HCT116 (cell line): ENCODE measurements at regions not wholly inside any gene's neighbourhood (a gene's known extent, or its start where the extent isn't known, plus 50 kb on each side); places are given as distances from the start of the nearest gene placed in this dataset.

Experiments used
- ATF3 ChIP-seq: IDR thresholded peaks from 2 replicates; pipeline ENCODE4 v1.6.1; 2012
- CEBPB ChIP-seq: IDR thresholded peaks from 2 replicates; pipeline ENCODE4 v1.6.1; 2012; ENCODE audit warnings: low read depth
- CTCF ChIP-seq, 3 experiments: fragments of 200-600 bp in 1 of 3; sonication (generic) in 1 of 3; IDR thresholded peaks in 2 of 3; conservative IDR thresholded peaks in 1 of 3; 2 replicates each; pipeline ENCODE4 v1.5.1; 2012 to 2017; ENCODE audit warnings: low read depth in 2 of 3, low read length in 2 of 3, antibody characterized with exemption in 1 of 3, borderline replicate concordance in 1 of 3, control low read depth in 1 of 3, mild to moderate bottlenecking in 1 of 3, mixed read lengths in 1 of 3, mixed run types in 1 of 3, moderate library complexity in 1 of 3; ENCODE audit not compliant: insufficient read depth in 1 of 3
- EZH2 ChIP-seq: fragments of 200-600 bp; sonication (generic); IDR thresholded peaks from 2 replicates; pipeline ENCODE4 v1.6.1; 2017; ENCODE audit warnings: antibody characterized with exemption, mixed run types
- JUND ChIP-seq: IDR thresholded peaks from 2 replicates; pipeline ENCODE4 v1.6.1; 2012
- POLR2A ChIP-seq: IDR thresholded peaks from 2 replicates; pipeline ENCODE4 v1.7.0; 2011; ENCODE audit warnings: borderline replicate concordance; ENCODE audit not compliant: insufficient read depth, insufficient read length; ENCODE audit errors: extremely low read depth
- SIN3A ChIP-seq: IDR thresholded peaks from 2 replicates; pipeline ENCODE4 v1.6.1; 2012; ENCODE audit warnings: low read depth
- SP1 ChIP-seq: IDR thresholded peaks from 2 replicates; pipeline ENCODE4 v1.6.1; 2012; ENCODE audit warnings: low read depth

GRCh38 chr21:29431680-29432079 lies 133.0 kb downstream of the BACH1 start:
- TF ChIP-seq CTCF (IDR thresholded peaks at IDR 0.05 in 2 of 3, conservative IDR thresholded peaks at IDR 0.05 in 1 of 3; ENCODE audit: borderline replicate concordance in 1 of 3, insufficient read depth in 1 of 3, low read depth in 2 of 3, low read length in 2 of 3), result no peak
- TF ChIP-seq SP1, result no peak
- no peak for TF ChIP-seq POLR2A
- no peak for TF ChIP-seq EZH2
- TF ChIP-seq CEBPB, result no peak
- TF ChIP-seq SIN3A, result no peak
- no peak for TF ChIP-seq JUND
- TF ChIP-seq ATF3, result no peak
